B cell (primary cell): ENCODE measurements at regions not wholly inside any gene's neighbourhood (a gene's known extent, or its start where the extent isn't known, plus 50 kb on each side); places are given as distances from the start of the nearest gene placed in this dataset.

Experiments used
- ATAC-seq: fragments of 200-7000 bp; cut with Tn5 transposase; one replicate; pipeline ENCODE4 v1.10.0; 2021; ENCODE audit warnings: low read depth, mild to moderate bottlenecking, moderate number of reproducible peaks, moderate library complexity
- CTCF ChIA-PET: fragments of 350-600 bp; sonication (Branson Sonifier 250); formaldehyde crosslinking; loops from one replicate; lab custom pipeline; 2021; ENCODE audit warnings: antibody characterized with exemption, inconsistent platforms; lab: Charles Lee
- POLR2A ChIA-PET: fragments of 350-600 bp; sonication (Branson Sonifier 250); formaldehyde crosslinking; loops from one replicate; lab custom pipeline; 2021; ENCODE audit warnings: antibody characterized with exemption; lab: Charles Lee
- DNase-seq: peaks from one replicate; pipeline ENCODE4 v3.0.0; 2013
- H2AFZ ChIP-seq: 2 replicates; pipeline ENCODE4 v1.6.1; 2012; ENCODE audit warnings: mild to moderate bottlenecking, low read depth, low read length; ENCODE audit not compliant: insufficient read depth, poor library complexity, severe bottlenecking
- H3K27ac ChIP-seq, 2 donors: 1 replicate in 1 of 2; 2 replicates in 1 of 2; pipeline ENCODE4 v1.5.1; 2012 to 2013; ENCODE audit warnings: low read length in 2 of 2, mild to moderate bottlenecking in 2 of 2, moderate library complexity in 1 of 2
- H3K27me3 ChIP-seq, 4 experiments: fragments of 200-600 bp in 1 of 4; sonication (generic) in 1 of 4; replicated peaks in 1 of 4; 1 replicate in 2 of 4; 2 replicates in 2 of 4; pipeline versions ENCODE4 v1.6.1 to v1.7.0; 2013 to 2016; ENCODE audit warnings: low read length in 3 of 4, mild to moderate bottlenecking in 2 of 4, mixed read lengths in 1 of 4, moderate library complexity in 1 of 4; ENCODE audit not compliant: insufficient read depth in 4 of 4, control insufficient read depth in 3 of 4; ENCODE audit errors: control extremely low read depth in 1 of 4
- H3K36me3 ChIP-seq, 2 experiments: replicated peaks in 1 of 2; 1 replicate in 1 of 2; 2 replicates in 1 of 2; pipeline versions ENCODE4 v1.6.1 to v1.7.1; 2013; ENCODE audit warnings: low read length in 1 of 2; ENCODE audit not compliant: insufficient read depth in 2 of 2, control insufficient read depth in 1 of 2; ENCODE audit errors: control extremely low read depth in 1 of 2, extremely low read depth in 1 of 2
- H3K4me1 ChIP-seq, 2 donors: fragments of 200-600 bp in 1 of 2; sonication (generic) in 1 of 2; 1 replicate in 1 of 2; 2 replicates in 1 of 2; pipeline versions ENCODE4 v1.5.1 to v1.6.1; 2013 to 2017; ENCODE audit warnings: low read length in 2 of 2; ENCODE audit not compliant: control insufficient read depth in 2 of 2, insufficient read depth in 2 of 2
- H3K4me2 ChIP-seq: replicated peaks from 2 replicates; pipeline ENCODE3; 2012; ENCODE audit warnings: mild to moderate bottlenecking, low read depth, low read length; ENCODE audit not compliant: poor library complexity, severe bottlenecking
- H3K4me3 ChIP-seq, 5 experiments: fragments of 200-600 bp in 1 of 5; sonication (generic) in 1 of 5; 1 replicate in 3 of 5; 2 replicates in 2 of 5; pipeline versions ENCODE4 v1.5.1 to v1.7.0; 2011 to 2016; ENCODE audit warnings: low read length in 4 of 5, mild to moderate bottlenecking in 4 of 5, low read depth in 2 of 5, control low read depth in 1 of 5, moderate library complexity in 1 of 5; ENCODE audit not compliant: insufficient read depth in 1 of 5; ENCODE audit errors: control extremely low read depth in 1 of 5, extremely low read depth in 1 of 5
- H3K79me2 ChIP-seq: fragments of 200-600 bp; sonication (generic); one replicate; pipeline ENCODE4 v1.6.0; 2016; ENCODE audit warnings: low read length; ENCODE audit not compliant: control insufficient read depth, insufficient read depth
- H3K9ac ChIP-seq: fragments of 200-600 bp; sonication (generic); 2 replicates; pipeline ENCODE4 v1.6.1; 2017; ENCODE audit warnings: mild to moderate bottlenecking, low read length, moderate library complexity
- H3K9me3 ChIP-seq, 3 donors: one replicate each; pipeline versions ENCODE4 v1.6.1 to v1.7.1; 2013; ENCODE audit warnings: low read length in 2 of 3; ENCODE audit not compliant: control insufficient read depth in 2 of 3, insufficient read depth in 1 of 3; ENCODE audit errors: control extremely low read depth in 1 of 3
- H4K20me1 ChIP-seq: 2 replicates; pipeline ENCODE4 v1.6.0; 2012; ENCODE audit warnings: mild to moderate bottlenecking, low read length; ENCODE audit not compliant: insufficient read depth, control insufficient read depth, poor library complexity, severe bottlenecking
- H3K27ac Mint-ChIP-seq: one replicate; pipeline ENCODE4 v1.8.0; 2021; ENCODE audit warnings: mixed read lengths
- H3K27me3 Mint-ChIP-seq: one replicate; pipeline ENCODE4 v1.8.0; 2021; ENCODE audit warnings: mixed read lengths
- H3K4me1 Mint-ChIP-seq: one replicate; pipeline ENCODE4 v1.8.0; 2021; ENCODE audit warnings: mixed read lengths
- H3K4me3 Mint-ChIP-seq: one replicate; pipeline ENCODE4 v1.8.0; 2021; ENCODE audit warnings: mixed read lengths
- H3K9me3 Mint-ChIP-seq: one replicate; pipeline ENCODE4 v1.8.0; 2022; ENCODE audit warnings: mixed read lengths; ENCODE audit not compliant: insufficient read depth
- EZH2 ChIP-seq: IDR thresholded peaks from 2 replicates; pipeline ENCODE4 v1.6.1; 2012; ENCODE audit warnings: borderline replicate concordance, low read depth, mild to moderate bottlenecking, moderate library complexity, low read length; ENCODE audit not compliant: insufficient read depth, poor library complexity, severe bottlenecking
- WGBS: methylation state at CpG from one replicate; pipeline ENCODE4 v1.1.5; 2013; ENCODE audit warnings: missing lambda C conversion rate; ENCODE audit not compliant: insufficient coverage; 5-methylcytosine and 5-hydroxymethylcytosine counted together
- intact Hi-C: fragments of 100-400 bp; cut with micrococcal nuclease; formaldehyde crosslinking; loops from one replicate; pipeline ENCODE4 v1.10.0; 2022
- TF ChIP-seq, protein P1 (sequence below): fragments of 200-600 bp; IDR thresholded peaks from one replicate; pipeline ENCODE4 v1.8.0; 2022; ENCODE audit warnings: antibody characterized with exemption, mild to moderate bottlenecking

DNA sequence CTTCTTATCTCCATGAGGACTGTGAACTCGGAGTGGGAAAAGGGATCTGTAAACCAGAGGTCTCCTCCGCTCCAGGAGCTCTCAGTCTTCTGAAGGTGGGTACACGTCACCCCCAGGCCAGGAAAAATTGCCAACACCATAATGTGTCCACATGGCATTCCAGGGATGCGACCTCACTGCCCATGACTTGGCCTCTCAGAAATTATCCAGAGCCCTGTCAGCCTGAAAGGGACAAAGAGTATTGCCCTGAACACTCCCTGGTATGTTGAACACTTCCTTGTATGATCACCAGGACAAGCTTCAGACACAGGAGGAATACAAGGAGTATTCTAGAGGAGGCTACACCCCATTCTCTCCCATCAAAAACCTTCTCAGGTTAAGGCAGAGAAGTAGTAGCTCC, 81.0 kb upstream of the SLC7A1 start:
- Histone ChIP-seq H3K9ac (no peak overlapping the region), H2AFZ (no peak overlapping the region), H3K27me3 (peaks cover 0 to 3% (median 0%) of the 10 kb centered on the region in 4 experiments), H3K4me1 (no peaks in the 10 kb centered on the region), H3K79me2 (no peaks in the 10 kb centered on the region), H3K4me3 (no peak overlapping the region), H3K27ac (no peak overlapping the region), H3K4me2 (no peak overlapping the region), H3K36me3 (no peaks in the 10 kb centered on the region), H4K20me1 (no peaks in the 10 kb centered on the region), H3K9me3 (peaks cover 0 to 4% (median 0%) of the 10 kb centered on the region in 3 donors)
- H3K4me1 Mint-ChIP-seq, result no peaks in the 10 kb centered on the region
- DNase-seq, result no peak
- intact Hi-C loops, result no loop called here
- WGBS, result 87% methylated on average over 4 of the region's 4 CpGs
- H3K9me3 Mint-ChIP-seq, result peaks cover 4% of the 10 kb centered on the region
- ChIA-PET CTCF (no interaction called here), POLR2A (no interaction called here)
- no peak overlapping the region for H3K4me3 Mint-ChIP-seq
- no peak overlapping the region for H3K27ac Mint-ChIP-seq
- H3K27me3 Mint-ChIP-seq, result peaks cover 19% of the 10 kb centered on the region
- ATAC-seq, result no peak
- TF ChIP-seq, protein P1, sequence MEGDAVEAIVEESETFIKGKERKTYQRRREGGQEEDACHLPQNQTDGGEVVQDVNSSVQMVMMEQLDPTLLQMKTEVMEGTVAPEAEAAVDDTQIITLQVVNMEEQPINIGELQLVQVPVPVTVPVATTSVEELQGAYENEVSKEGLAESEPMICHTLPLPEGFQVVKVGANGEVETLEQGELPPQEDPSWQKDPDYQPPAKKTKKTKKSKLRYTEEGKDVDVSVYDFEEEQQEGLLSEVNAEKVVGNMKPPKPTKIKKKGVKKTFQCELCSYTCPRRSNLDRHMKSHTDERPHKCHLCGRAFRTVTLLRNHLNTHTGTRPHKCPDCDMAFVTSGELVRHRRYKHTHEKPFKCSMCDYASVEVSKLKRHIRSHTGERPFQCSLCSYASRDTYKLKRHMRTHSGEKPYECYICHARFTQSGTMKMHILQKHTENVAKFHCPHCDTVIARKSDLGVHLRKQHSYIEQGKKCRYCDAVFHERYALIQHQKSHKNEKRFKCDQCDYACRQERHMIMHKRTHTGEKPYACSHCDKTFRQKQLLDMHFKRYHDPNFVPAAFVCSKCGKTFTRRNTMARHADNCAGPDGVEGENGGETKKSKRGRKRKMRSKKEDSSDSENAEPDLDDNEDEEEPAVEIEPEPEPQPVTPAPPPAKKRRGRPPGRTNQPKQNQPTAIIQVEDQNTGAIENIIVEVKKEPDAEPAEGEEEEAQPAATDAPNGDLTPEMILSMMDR, result no peak
- no peak for TF ChIP-seq EZH2

DNA sequence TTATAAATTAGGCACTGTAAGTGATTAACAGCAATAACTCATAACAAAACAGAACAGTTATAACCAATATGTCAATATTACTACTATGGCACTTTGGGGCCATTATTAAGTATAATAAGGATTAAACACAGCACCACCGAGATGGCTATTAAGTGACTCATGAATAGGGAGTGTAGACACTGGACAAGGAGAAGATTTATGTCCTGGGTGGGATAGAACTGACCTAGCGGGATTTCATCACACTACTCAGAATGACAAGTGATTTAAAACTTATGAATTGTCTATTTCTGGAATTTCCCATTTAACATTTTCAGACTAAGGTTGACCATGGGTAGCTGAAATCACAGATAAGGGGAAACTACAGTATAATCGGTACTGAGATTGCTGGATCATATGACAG, 79.0 kb upstream of the SLC7A1 start:
- no CpG with 5 or more reads among the region's 3 CpGs for WGBS

More for the DNA sequence above, 79.0 kb upstream of the SLC7A1 start:
- no peaks in the 10 kb centered on the region for H3K4me1 ChIP-seq
- intact Hi-C loops, result no loop called here
- H2AFZ ChIP-seq, result no peak overlapping the region
- H3K27ac Mint-ChIP-seq, result no peak overlapping the region
- TF ChIP-seq EZH2, result no peak
- TF ChIP-seq, protein P1, result no peak
- no peak overlapping the region for H3K9ac ChIP-seq
- H3K4me1 Mint-ChIP-seq, result no peaks in the 10 kb centered on the region
- peaks cover 0 to 3% (median 0%) of the 10 kb centered on the region in 4 experiments for H3K27me3 ChIP-seq
- CTCF ChIA-PET, result no interaction called here
- no peak overlapping the region for H3K27ac ChIP-seq
- ATAC-seq (no peak), DNase-seq (no peak)
- no peak overlapping the region for H3K4me3 Mint-ChIP-seq
- H4K20me1 ChIP-seq, result no peaks in the 10 kb centered on the region
- peaks cover 0 to 4% (median 0%) of the 10 kb centered on the region in 3 donors for H3K9me3 ChIP-seq
- H3K27me3 Mint-ChIP-seq, result peaks cover 13% of the 10 kb centered on the region
- no peak overlapping the region for H3K4me2 ChIP-seq
- no peaks in the 10 kb centered on the region for H3K79me2 ChIP-seq
- H3K36me3 ChIP-seq, result no peaks in the 10 kb centered on the region
- peaks cover 4% of the 10 kb centered on the region for H3K9me3 Mint-ChIP-seq
- POLR2A ChIA-PET, result no interaction called here
- H3K4me3 ChIP-seq, result no peak overlapping the region
